HL-60 (cell line): ENCODE measurements at regions not wholly inside any gene's neighbourhood (a gene's known extent, or its start where the extent isn't known, plus 50 kb on each side); places are given as distances from the start of the nearest gene placed in this dataset.

Experiments used
- POLR2AphosphoS5 ChIP-seq: IDR thresholded peaks from 2 replicates; pipeline ENCODE4 v1.6.1; 2012; ENCODE audit warnings: low read depth
- TF ChIP-seq, protein P1 (sequence below): IDR thresholded peaks from one replicate; pipeline ENCODE4 v1.5.1; 2011; ENCODE audit warnings: low read length, control low read depth, inconsistent platforms; ENCODE audit not compliant: insufficient read depth

DNA sequence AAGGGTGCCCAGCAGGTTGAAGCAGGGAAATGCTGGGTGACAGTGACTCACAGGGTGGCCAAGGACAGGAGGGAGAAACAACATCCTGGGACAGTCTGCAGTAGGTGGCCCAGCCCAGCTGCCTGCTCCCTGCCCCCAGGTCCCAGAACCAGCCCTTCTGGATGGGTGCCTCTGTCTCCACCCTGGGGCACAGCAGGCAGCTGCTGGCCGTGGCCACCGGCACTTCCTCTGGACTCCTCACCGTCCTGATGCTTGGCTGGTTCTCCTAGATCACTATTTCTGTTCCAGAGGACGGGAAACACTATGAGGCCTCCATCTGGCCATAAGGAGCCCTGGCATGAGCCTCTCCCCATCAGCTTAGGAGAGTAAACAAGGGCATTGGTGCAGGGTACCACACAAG is 258.9 kb downstream of the XXYLT1 start:
- TF ChIP-seq, protein P1, sequence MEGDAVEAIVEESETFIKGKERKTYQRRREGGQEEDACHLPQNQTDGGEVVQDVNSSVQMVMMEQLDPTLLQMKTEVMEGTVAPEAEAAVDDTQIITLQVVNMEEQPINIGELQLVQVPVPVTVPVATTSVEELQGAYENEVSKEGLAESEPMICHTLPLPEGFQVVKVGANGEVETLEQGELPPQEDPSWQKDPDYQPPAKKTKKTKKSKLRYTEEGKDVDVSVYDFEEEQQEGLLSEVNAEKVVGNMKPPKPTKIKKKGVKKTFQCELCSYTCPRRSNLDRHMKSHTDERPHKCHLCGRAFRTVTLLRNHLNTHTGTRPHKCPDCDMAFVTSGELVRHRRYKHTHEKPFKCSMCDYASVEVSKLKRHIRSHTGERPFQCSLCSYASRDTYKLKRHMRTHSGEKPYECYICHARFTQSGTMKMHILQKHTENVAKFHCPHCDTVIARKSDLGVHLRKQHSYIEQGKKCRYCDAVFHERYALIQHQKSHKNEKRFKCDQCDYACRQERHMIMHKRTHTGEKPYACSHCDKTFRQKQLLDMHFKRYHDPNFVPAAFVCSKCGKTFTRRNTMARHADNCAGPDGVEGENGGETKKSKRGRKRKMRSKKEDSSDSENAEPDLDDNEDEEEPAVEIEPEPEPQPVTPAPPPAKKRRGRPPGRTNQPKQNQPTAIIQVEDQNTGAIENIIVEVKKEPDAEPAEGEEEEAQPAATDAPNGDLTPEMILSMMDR = no peak
- no peak for TF ChIP-seq POLR2AphosphoS5
